H9 (cell line): ENCODE measurements at regions not wholly inside any gene's neighbourhood (a gene's known extent, or its start where the extent isn't known, plus 50 kb on each side); places are given as distances from the start of the nearest gene placed in this dataset.

Experiments used
- DNase-seq: peaks from one replicate; pipeline ENCODE4 v3.0.0-alpha.2; 2017
- H2AFZ ChIP-seq: one replicate; pipeline ENCODE4 v1.6.1; 2013; ENCODE audit warnings: mild to moderate bottlenecking, low read length, control low read depth, moderate library complexity
- H2AK5ac ChIP-seq: 2 replicates; pipeline ENCODE4 v1.6.1; 2013; ENCODE audit warnings: low read length, control low read depth, mixed read lengths; ENCODE audit not compliant: insufficient read length
- H2BK120ac ChIP-seq: one replicate; pipeline ENCODE4 v1.6.1; 2013; ENCODE audit warnings: low read depth, mild to moderate bottlenecking, low read length, control low read depth, inconsistent platforms; ENCODE audit not compliant: poor library complexity, severe bottlenecking
- H2BK12ac ChIP-seq: 2 replicates; pipeline ENCODE4 v1.6.1; 2013; ENCODE audit warnings: low read length, control low read depth, mixed read lengths, low read depth; ENCODE audit not compliant: insufficient read length
- H2BK15ac ChIP-seq: 2 replicates; pipeline ENCODE4 v1.6.1; 2013; ENCODE audit warnings: low read depth, low read length, control low read depth
- H2BK20ac ChIP-seq: one replicate; pipeline ENCODE4 v1.6.1; 2013; ENCODE audit warnings: low read depth, mild to moderate bottlenecking, low read length, control low read depth, inconsistent platforms; ENCODE audit not compliant: poor library complexity, severe bottlenecking
- H2BK5ac ChIP-seq: 2 replicates; pipeline ENCODE4 v1.6.1; 2013; ENCODE audit warnings: low read length, control low read depth, mixed read lengths; ENCODE audit not compliant: insufficient read length
- H3K14ac ChIP-seq: 2 replicates; pipeline ENCODE4 v1.6.1; 2013; ENCODE audit warnings: low read length, control low read depth; ENCODE audit not compliant: insufficient read depth
- H3K18ac ChIP-seq: 2 replicates; pipeline ENCODE4 v1.6.1; 2013; ENCODE audit warnings: low read depth, mild to moderate bottlenecking, mixed read lengths, low read length, control low read depth; ENCODE audit not compliant: insufficient read length
- H3K23ac ChIP-seq: 2 replicates; pipeline ENCODE4 v1.6.1; 2013; ENCODE audit warnings: low read length, control low read depth, mixed read lengths, low read depth; ENCODE audit not compliant: insufficient read length
- H3K23me2 ChIP-seq: 2 replicates; pipeline ENCODE4 v1.6.1; 2013; ENCODE audit warnings: low read depth, mild to moderate bottlenecking, mixed read lengths, low read length, control low read depth; ENCODE audit not compliant: insufficient read length, poor library complexity, severe bottlenecking
- H3K27ac ChIP-seq: 2 replicates; pipeline ENCODE4 v1.5.1; 2013; ENCODE audit warnings: low read length, control low read depth, mixed read lengths, low read depth; ENCODE audit not compliant: insufficient read length
- H3K27me3 ChIP-seq: 2 replicates; pipeline ENCODE4 v1.6.1; 2013; ENCODE audit warnings: low read length, control low read depth, inconsistent platforms; ENCODE audit not compliant: insufficient read depth
- H3K4ac ChIP-seq: 2 replicates; pipeline ENCODE4 v1.6.1; 2013; ENCODE audit warnings: low read depth, mild to moderate bottlenecking, control low read depth, inconsistent platforms, low read length, moderate library complexity
- H3K4me1 ChIP-seq: 2 replicates; pipeline ENCODE4 v1.6.1; 2013; ENCODE audit warnings: low read length, control low read depth, inconsistent platforms; ENCODE audit not compliant: insufficient read depth
- H3K4me2 ChIP-seq: 2 replicates; pipeline ENCODE4 v1.6.1; 2013; ENCODE audit warnings: low read length, control low read depth, mixed read lengths; ENCODE audit not compliant: insufficient read length, insufficient read depth
- H3K56ac ChIP-seq: 2 replicates; pipeline ENCODE4 v1.6.1; 2013; ENCODE audit warnings: low read depth, mild to moderate bottlenecking, mixed read lengths, low read length, control low read depth; ENCODE audit not compliant: insufficient read length
- H3K79me1 ChIP-seq: 2 replicates; pipeline ENCODE4 v1.6.1; 2013; ENCODE audit warnings: low read depth, mild to moderate bottlenecking, moderate library complexity, low read length, control low read depth, inconsistent platforms; ENCODE audit not compliant: insufficient read depth, poor library complexity, severe bottlenecking
- H3K79me2 ChIP-seq: 2 replicates; pipeline ENCODE4 v1.6.1; 2013; ENCODE audit warnings: low read length, control low read depth, inconsistent platforms; ENCODE audit not compliant: insufficient read depth
- H3K9ac ChIP-seq: 2 replicates; pipeline ENCODE4 v1.6.1; 2013; ENCODE audit warnings: low read length, control low read depth, mixed read lengths; ENCODE audit not compliant: insufficient read length; ENCODE audit errors: extremely low read depth
- H3K9me3 ChIP-seq: one replicate; pipeline ENCODE4 v1.6.1; 2013; ENCODE audit warnings: low read depth, low read length, inconsistent platforms; ENCODE audit not compliant: control insufficient read depth
- H3T11ph ChIP-seq: one replicate; pipeline ENCODE4 v1.6.1; 2013; ENCODE audit warnings: mild to moderate bottlenecking, low read length, control low read depth, inconsistent platforms
- H4K20me1 ChIP-seq: one replicate; pipeline ENCODE4 v1.6.1; 2013; ENCODE audit not compliant: control insufficient read depth, insufficient read length, insufficient read depth
- H4K5ac ChIP-seq: 2 replicates; pipeline ENCODE4 v1.6.1; 2013; ENCODE audit warnings: low read depth, mild to moderate bottlenecking, mixed read lengths, low read length, control low read depth; ENCODE audit not compliant: insufficient read length
- H4K8ac ChIP-seq: replicated peaks from 2 replicates; pipeline ENCODE4 v1.6.1; 2013; ENCODE audit warnings: low read length, control low read depth, mixed read lengths, low read depth; ENCODE audit not compliant: insufficient read length
- H4K91ac ChIP-seq: 2 replicates; pipeline ENCODE4 v1.6.1; 2013; ENCODE audit warnings: low read depth, mild to moderate bottlenecking, moderate library complexity, mixed read lengths, low read length, control low read depth; ENCODE audit not compliant: insufficient read length
- H3K27ac Mint-ChIP-seq, 3 experiments: 2 replicates in 2 of 3; 3 replicates in 1 of 3; pipeline ENCODE4 v1.8.0; 2020 to 2021; ENCODE audit warnings: mixed read lengths in 3 of 3, mild to moderate bottlenecking in 1 of 3, moderate library complexity in 1 of 3
- H3K27me3 Mint-ChIP-seq: 2 replicates; pipeline ENCODE4 v1.8.0; 2021; ENCODE audit warnings: low read depth, mild to moderate bottlenecking, moderate library complexity, mixed read lengths
- H3K36me3 Mint-ChIP-seq, 3 experiments: 2 replicates in 2 of 3; 3 replicates in 1 of 3; pipeline ENCODE4 v1.8.0; 2020 to 2021; ENCODE audit warnings: low read depth in 3 of 3, mixed read lengths in 3 of 3; ENCODE audit not compliant: insufficient read depth in 1 of 3
- H3K4me1 Mint-ChIP-seq, 2 experiments: 2 replicates each; pipeline ENCODE4 v1.8.0; 2020; ENCODE audit warnings: mixed read lengths in 2 of 2
- H3K4me3 Mint-ChIP-seq, 2 experiments: 2 replicates in 1 of 2; 3 replicates in 1 of 2; pipeline ENCODE4 v1.8.0; 2020 to 2021; ENCODE audit warnings: mild to moderate bottlenecking in 2 of 2, mixed read lengths in 2 of 2, moderate library complexity in 1 of 2
- H3K9me3 Mint-ChIP-seq, 2 experiments: 2 replicates in 1 of 2; 3 replicates in 1 of 2; pipeline ENCODE4 v1.8.0; 2020; ENCODE audit warnings: mild to moderate bottlenecking in 2 of 2, mixed read lengths in 2 of 2, moderate library complexity in 1 of 2
- CTCF ChIP-seq: fragments of 200-600 bp; sonication (generic); conservative IDR thresholded peaks from 3 replicates; pipeline ENCODE4 v1.8.0; 2021; ENCODE audit warnings: antibody characterized with exemption, mild to moderate bottlenecking
- WGBS: extraction: QIAGEN DNeasy Blood & Tissue Kit; methylation state at CpG from one replicate; pipeline ENCODE4 v1.1.7; 2013; ENCODE audit warnings: missing lambda C conversion rate, low lambda C conversion rate, mixed read lengths; ENCODE audit not compliant: insufficient read length; ENCODE audit errors: extremely low coverage; 5-methylcytosine and 5-hydroxymethylcytosine counted together

- H3K14ac ChIP-seq, result no peak overlapping the region
- no peak overlapping the region for H3K4ac ChIP-seq
- no peak overlapping the region for H3K18ac ChIP-seq
- H3K9me3 ChIP-seq, result no peaks in the 10 kb centered on the region
- no peak overlapping the region for H2AFZ ChIP-seq
- H3K4me2 ChIP-seq, result no peak overlapping the region
- Mint-ChIP-seq H3K36me3 (no peaks in the 10 kb centered on the region), H3K27me3 (no peaks in the 10 kb centered on the region; the same call in 1 of the 2 replicates), H3K4me3 (no peak overlapping the region), H3K27ac (no peak overlapping the region), H3K4me1 (peaks cover 13 to 15% of the 10 kb centered on the region in 2 experiments), H3K9me3 (no peaks in the 10 kb centered on the region)
- H3K27me3 ChIP-seq, result no peaks in the 10 kb centered on the region
- H2BK15ac ChIP-seq, result no peak overlapping the region
- no peaks in the 10 kb centered on the region for H3K79me2 ChIP-seq
- no peaks in the 10 kb centered on the region for H3K4me1 ChIP-seq
- no peak for DNase-seq
- no peak overlapping the region for H3K9ac ChIP-seq
- H3T11ph ChIP-seq, result no peak overlapping the region
- no peaks in the 10 kb centered on the region for H3K23me2 ChIP-seq
- H2BK120ac ChIP-seq, result no peak overlapping the region
- H3K23ac ChIP-seq, result no peak overlapping the region
- H4K8ac ChIP-seq, result no peak overlapping the region
- no peak overlapping the region for H2BK12ac ChIP-seq
- no CpG with 5 or more reads among the region's 4 CpGs for WGBS
- no peak overlapping the region for H2BK5ac ChIP-seq
- no peaks in the 10 kb centered on the region for H4K20me1 ChIP-seq
- no peak overlapping the region for H4K91ac ChIP-seq
- no peak overlapping the region for H4K5ac ChIP-seq
- no peak overlapping the region for H3K56ac ChIP-seq
- TF ChIP-seq CTCF, result no peak
- no peak overlapping the region for H2BK20ac ChIP-seq
- H2AK5ac ChIP-seq, result no peak overlapping the region
- H3K27ac ChIP-seq, result no peak overlapping the region
- no peaks in the 10 kb centered on the region for H3K79me1 ChIP-seq
Measured at GRCh38 chr1:90779573-90779972, 62.5 kb upstream of the BARHL2 start.
